K562 (cell line): ENCODE measurements at regions not wholly inside any gene's neighbourhood (a gene's known extent, or its start where the extent isn't known, plus 50 kb on each side); places are given as distances from the start of the nearest gene placed in this dataset.

ENCODE experiments used
- ATAC-seq: fragments of 200-7000 bp; cut with Tn5 transposase; 3 replicates; pipeline ENCODE4 v1.9.1; 2020; ENCODE audit warnings: moderate library complexity
- BruUV-seq: library from RNA; stranded (reverse); fragments of 400-500 nt; replicated peaks from 2 replicates; lab custom pipeline; 2021; lab: Mats Ljungman, UMichigan
- CTCF ChIA-PET: fragments of 300-600 bp; formaldehyde crosslinking; extraction: SDS; loops from one replicate; lab custom pipeline; 2021; ENCODE audit warnings: low intra/inter-chr PET ratio; lab: Yijun Ruan, JAX
- POLR2A ChIA-PET: fragments of 300-600, 350-650 bp; sonication (Branson Sonifier 250); formaldehyde crosslinking; extraction: SDS; loops from one replicate; lab custom pipeline; 2021; ENCODE audit warnings: antibody characterized with exemption, inconsistent platforms; lab: Yijun Ruan, JAX
- DNase-seq, 4 experiments: peaks; one replicate each; pipeline versions ENCODE4 v3.0.0 to v3.0.0-alpha.2; 2011 to 2018; ENCODE audit warnings: low spot score in 3 of 4, mixed read lengths in 3 of 4; ENCODE audit errors: extremely low read depth in 1 of 4
- FAIRE-seq: peaks from 2 replicates; lab custom pipeline; 2011; peaks lifted over from hg19 to GRCh38; lab: Jason Lieb, UNC
- H2AFZ ChIP-seq: 2 replicates; pipeline ENCODE4 v1.6.0; 2011; ENCODE audit warnings: low read depth, low read length, control low read depth, inconsistent platforms
- H3K27ac ChIP-seq: fragments of 200-600 bp; 3 replicates; pipeline ENCODE4 v1.8.0; 2011; ENCODE audit warnings: low read depth, mild to moderate bottlenecking, control low read depth, inconsistent platforms, low read length, moderate library complexity, mixed read lengths; ENCODE audit errors: extremely low read depth
- H3K27me3 ChIP-seq, 2 experiments: fragments of 300-600 bp in 1 of 2; 2 replicates in 1 of 2; 3 replicates in 1 of 2; pipeline versions ENCODE4 v1.6.0 to v1.8.0; 2011; ENCODE audit warnings: inconsistent platforms in 2 of 2, low read length in 2 of 2, mild to moderate bottlenecking in 1 of 2, mixed read lengths in 1 of 2, moderate library complexity in 1 of 2; ENCODE audit not compliant: control insufficient read depth in 2 of 2, insufficient read depth in 2 of 2
- H3K36me3 ChIP-seq: fragments of 300-600 bp; 3 replicates; pipeline ENCODE4 v1.8.0; 2011; ENCODE audit warnings: mild to moderate bottlenecking, low read length, inconsistent platforms; ENCODE audit not compliant: control insufficient read depth, insufficient read depth
- H3K4me1 ChIP-seq, 2 experiments: fragments of 200-600 bp in 1 of 2; replicated peaks in 1 of 2; 2 replicates in 1 of 2; 3 replicates in 1 of 2; pipeline versions ENCODE4 v1.5.1 to v1.8.0; 2011; ENCODE audit warnings: inconsistent platforms in 2 of 2, low read length in 2 of 2, mild to moderate bottlenecking in 1 of 2, mixed read lengths in 1 of 2, moderate library complexity in 1 of 2; ENCODE audit not compliant: control insufficient read depth in 2 of 2, insufficient read depth in 2 of 2
- H3K4me2 ChIP-seq: 2 replicates; pipeline ENCODE4 v1.6.1; 2011; ENCODE audit warnings: low read length, control low read depth, inconsistent platforms, mixed read lengths; ENCODE audit not compliant: insufficient read depth
- H3K4me3 ChIP-seq: fragments of 200-600 bp; sonication (generic), shearing (Covaris generic); 2 replicates; pipeline ENCODE4 v1.5.1; 2016; ENCODE audit warnings: control low read depth, inconsistent platforms
- H3K79me2 ChIP-seq: fragments of 200-600 bp; 3 replicates; pipeline ENCODE4 v1.8.0; 2011; ENCODE audit warnings: low read length, inconsistent platforms; ENCODE audit not compliant: control insufficient read depth, insufficient read depth
- H3K9ac ChIP-seq, 2 experiments: 2 replicates each; pipeline versions ENCODE4 v1.6.0 to v1.6.1; 2011; ENCODE audit warnings: low read depth in 2 of 2, low read length in 2 of 2, control low read depth in 1 of 2, inconsistent platforms in 1 of 2, mild to moderate bottlenecking in 1 of 2, mixed read lengths in 1 of 2; ENCODE audit not compliant: insufficient read depth in 1 of 2
- H3K9me1 ChIP-seq: one replicate; pipeline ENCODE4 v1.6.0; 2011; ENCODE audit warnings: inconsistent platforms, mild to moderate bottlenecking, low read length, moderate library complexity; ENCODE audit not compliant: control insufficient read depth, insufficient read depth
- H3K9me3 ChIP-seq: replicated peaks from 2 replicates; pipeline ENCODE4 v1.5.1; 2011; ENCODE audit warnings: low read depth, low read length, inconsistent platforms; ENCODE audit not compliant: control insufficient read depth, insufficient read depth
- H4K20me1 ChIP-seq: replicated peaks from 2 replicates; pipeline ENCODE4 v1.6.1; 2011; ENCODE audit warnings: low read length, inconsistent platforms, mixed read lengths; ENCODE audit not compliant: control insufficient read depth, insufficient read depth
- HMG20A ChIP-seq: fragments of 450-650 bp; formaldehyde crosslinking; conservative IDR thresholded peaks from 2 replicates; pipeline ENCODE4 v1.4.0; 2020; ENCODE audit warnings: mild to moderate bottlenecking, mixed read lengths
- KDM1A ChIP-seq, 2 experiments: fragments of 450-650 bp; IDR thresholded peaks; 2 replicates each; pipeline ENCODE4 v1.6.1; 2016; ENCODE audit warnings: mild to moderate bottlenecking in 2 of 2
- RERE ChIP-seq: sonication (generic); formaldehyde crosslinking; IDR thresholded peaks from 2 replicates; pipeline ENCODE4 v1.8.0; 2023; ENCODE audit warnings: missing genetic modification reagents, mild to moderate bottlenecking, borderline replicate concordance
- SIX5 ChIP-seq, 2 experiments: IDR thresholded peaks; 2 replicates each; pipeline ENCODE4 v1.6.1; 2011; ENCODE audit warnings: low read length in 2 of 2, borderline replicate concordance in 1 of 2, low read depth in 1 of 2, mild to moderate bottlenecking in 1 of 2, moderate library complexity in 1 of 2; ENCODE audit not compliant: insufficient read depth in 1 of 2
- THRA ChIP-seq: fragments of 450-650 bp; IDR thresholded peaks from 2 replicates; pipeline ENCODE4 v1.6.1; 2017; ENCODE audit warnings: mild to moderate bottlenecking, moderate library complexity
- ZNF124 ChIP-seq: sonication (generic); formaldehyde crosslinking; IDR thresholded peaks from 2 replicates; pipeline ENCODE4 v1.8.1; 2022; ENCODE audit warnings: missing genetic modification reagents
- ZNF175 ChIP-seq: fragments of 200-800 bp; sonication (Bioruptor generic); IDR thresholded peaks from 2 replicates; pipeline ENCODE4 v1.6.1; 2016; ENCODE audit warnings: low read depth, mild to moderate bottlenecking, missing genetic modification characterization, missing compliant biosample characterization
- ZNF561 ChIP-seq: fragments of 450-650 bp; formaldehyde crosslinking; conservative IDR thresholded peaks from 2 replicates; pipeline ENCODE4 v1.4.0; 2020; ENCODE audit warnings: mild to moderate bottlenecking, moderate library complexity
- ZZZ3 ChIP-seq: fragments of 450-650 bp; IDR thresholded peaks from 2 replicates; pipeline ENCODE4 v1.6.1; 2016; ENCODE audit warnings: antibody characterized with exemption, mild to moderate bottlenecking, moderate library complexity
- WGBS: fragments of 100-300 bp; shearing (Covaris generic); methylation state at CpG from one replicate; pipeline ENCODE4 v1.1.6; 2016; ENCODE audit warnings: low coverage, mixed read lengths; ENCODE audit not compliant: insufficient coverage; ENCODE audit errors: missing lambda C conversion rate; 5-methylcytosine and 5-hydroxymethylcytosine counted together
- in situ Hi-C: fragments of 300-500 bp; cut with MboI; formaldehyde crosslinking; loops from 4 replicates; pipeline ENCODE4 v1.15.0; 2018; ENCODE audit warnings: inconsistent platforms, mixed read lengths
- intact Hi-C: fragments of 100-400 bp; cut with micrococcal nuclease; formaldehyde crosslinking; loops from 2 replicates; pipeline ENCODE4 v1.14.2; 2022

GRCh38 chr10:43904301-43904700 lies 255.6 kb upstream of the ZNF32 start:
- Histone ChIP-seq H3K4me1 (no peaks in the 10 kb centered on the region), H3K9me3 (no peaks in the 10 kb centered on the region), H3K36me3 (no peaks in the 10 kb centered on the region), H3K4me3 (no peak overlapping the region), H3K9me1 (no peaks in the 10 kb centered on the region), H3K79me2 (no peaks in the 10 kb centered on the region), H3K9ac (no peak overlapping the region)
- no peak for FAIRE-seq
- CTCF ChIA-PET, result no interaction called here
- no peak for DNase-seq
- ATAC-seq, result peak; percentile 44; the same call in 2 of the 3 replicates
- 0% methylated on average over 7 of the region's 7 CpGs for WGBS
- TF ChIP-seq ZNF561, result no peak
- no peak for TF ChIP-seq HMG20A (CRISPR knock-in tag)
- no peak for TF ChIP-seq ZZZ3
- no peak for TF ChIP-seq KDM1A (IDR thresholded peaks at IDR 0.05)
- TF ChIP-seq ZNF124 (CRISPR knock-in tag), result no peak
- TF ChIP-seq ZNF175, result no peak
- TF ChIP-seq SIX5 (IDR thresholded peaks at IDR 0.05; ENCODE audit: borderline replicate concordance in 1 of 2, insufficient read depth in 1 of 2, low read depth in 1 of 2, low read length in 2 of 2), result no peak
- TF ChIP-seq THRA, result no peak
- no peak for TF ChIP-seq RERE (CRISPR knock-in tag)
- TF ChIP-seq, all 486 proteins: peak for 0
- in situ Hi-C loops (no loop called here), intact Hi-C loops (no loop called here)
- peaks cover 12 to 37% of the 10 kb centered on the region in 2 experiments; a peak in 4 of 5 replicates for H3K27me3 ChIP-seq
- BruUV-seq, result no TSS peak
- H2AFZ ChIP-seq, result no peak overlapping the region
- POLR2A ChIA-PET, result interaction anchor here (1.4 kb wide), 1 partner anchor 21 kb away, joined by 5 read pairs; no protein-coding TSS in a partner anchor
- H4K20me1 ChIP-seq, result peaks cover 12% of the 10 kb centered on the region; the same call in 1 of the 2 replicates
- H3K27ac ChIP-seq, result no peak overlapping the region
- no peak overlapping the region for H3K4me2 ChIP-seq
